ENCODE measurements at regions not wholly inside any gene's neighbourhood (a gene's known extent, or its start where the extent isn't known, plus 50 kb on each side); places are given as distances from the start of the nearest gene placed in this dataset.

- no peak for DNase-seq (ENCODE audit: extremely low read depth in 1 of 11, low read depth in 9 of 11, low spot score in 4 of 11)
Observed at GRCh38 chr2:52135235-52135634, 1103.3 kb upstream of the NRXN1 start.

DNA sequence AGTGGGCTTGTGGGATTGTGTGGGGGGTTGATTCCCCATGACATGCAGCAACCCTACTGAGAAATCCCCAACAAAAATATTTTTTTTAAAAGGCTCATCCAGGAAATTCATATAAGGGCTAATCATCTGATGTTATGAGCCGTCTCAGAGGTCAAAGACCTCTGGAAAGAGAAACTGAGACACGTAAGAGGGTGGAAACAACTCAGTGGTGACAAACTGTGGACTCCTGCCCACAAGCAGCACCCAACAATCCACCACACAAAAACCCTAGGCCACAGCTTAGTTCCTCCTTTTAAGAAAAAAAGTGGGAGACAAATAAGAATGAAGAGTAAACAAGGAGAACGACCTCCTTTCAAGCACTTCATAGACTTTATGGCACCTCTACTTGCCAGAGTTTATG is 1096.1 kb upstream of the NRXN1 start:
- DNase-seq (ENCODE audit: extremely low read depth in 1 of 11, low read depth in 9 of 11, low spot score in 4 of 11) = no peak

DNA sequence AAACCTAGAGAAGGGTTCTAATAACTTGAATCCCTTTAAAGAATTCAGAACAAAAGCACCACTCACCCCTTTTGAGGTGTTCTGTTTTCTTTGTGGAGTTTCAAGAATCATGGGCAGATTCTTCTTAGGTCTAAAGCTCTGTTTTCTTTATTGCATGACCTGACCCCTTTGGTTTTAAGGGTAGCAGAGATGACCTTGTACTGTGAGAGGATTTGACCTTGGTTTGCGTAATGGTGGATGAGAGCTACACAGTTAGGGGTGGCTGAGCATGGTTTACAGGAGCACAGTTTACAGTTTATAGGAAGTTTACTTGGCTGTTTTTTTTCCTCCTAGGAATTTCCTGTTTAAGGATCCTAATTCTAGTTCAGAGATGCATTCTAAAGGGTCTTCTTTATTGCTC is 1095.6 kb upstream of the NRXN1 start:
- DNase-seq (ENCODE audit: extremely low read depth in 1 of 11, low read depth in 9 of 11, low spot score in 4 of 11) = no peak

DNA sequence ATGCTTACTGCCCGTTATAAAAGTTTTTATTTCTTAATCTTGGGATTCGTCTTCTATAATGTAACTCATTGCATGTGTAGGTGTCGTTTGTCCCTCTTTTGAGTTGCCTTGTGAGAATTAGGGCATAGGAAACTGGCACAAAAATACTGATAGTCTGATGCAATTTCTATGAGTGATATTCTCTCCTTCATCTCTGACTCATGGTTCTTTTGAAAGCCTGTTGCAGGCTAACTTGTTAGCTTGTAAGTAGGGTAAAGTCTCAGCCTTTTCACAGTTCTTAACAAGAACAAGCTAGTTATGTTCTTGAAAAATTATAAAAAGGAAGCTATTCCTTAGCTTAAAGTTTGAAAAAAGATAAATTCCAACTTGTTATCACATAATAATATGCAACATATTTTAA is 1085.4 kb upstream of the NRXN1 start:
- DNase-seq (ENCODE audit: extremely low read depth in 1 of 11, low read depth in 9 of 11, low spot score in 4 of 11) = no peak

GRCh38 chr2:52115750-52116149 is 1083.8 kb upstream of the NRXN1 start:
- no peak for DNase-seq (ENCODE audit: extremely low read depth in 1 of 11, low read depth in 9 of 11, low spot score in 4 of 11)

GRCh38 chr2:52113338-52113737 is 1081.4 kb upstream of the NRXN1 start:
- no peak for DNase-seq (ENCODE audit: extremely low read depth in 1 of 11, low read depth in 9 of 11, low spot score in 4 of 11)

GRCh38 chr2:52112141-52112540 is 1080.2 kb upstream of the NRXN1 start:
- DNase-seq (ENCODE audit: extremely low read depth in 1 of 11, low read depth in 9 of 11, low spot score in 4 of 11) = no peak

DNA sequence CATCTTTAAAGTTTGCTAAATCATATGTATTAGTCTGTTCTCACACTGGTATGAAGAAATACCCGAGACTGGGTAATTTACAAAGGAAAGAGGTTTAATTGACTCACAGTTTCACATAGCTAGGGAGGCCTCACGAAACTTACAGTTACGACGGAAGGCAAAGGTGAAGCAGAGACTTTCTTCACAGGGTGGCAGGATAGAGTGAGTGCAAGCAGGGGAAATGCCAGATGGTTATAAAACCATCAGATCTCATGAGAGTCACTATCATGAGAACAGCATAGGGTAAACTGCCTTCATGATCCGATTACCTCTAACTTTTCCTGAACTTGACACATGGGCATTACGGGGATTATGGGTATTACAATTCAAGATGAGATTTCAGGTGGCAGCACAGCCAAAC is 1075.2 kb upstream of the NRXN1 start:
- DNase-seq (ENCODE audit: extremely low read depth in 1 of 11, low read depth in 9 of 11, low spot score in 4 of 11) = no peak

- DNase-seq (ENCODE audit: extremely low read depth in 1 of 11, low read depth in 9 of 11, low spot score in 4 of 11) = no peak
Observed at GRCh38 chr2:52097071-52097470, 1065.1 kb upstream of the NRXN1 start.

GRCh38 chr2:52084759-52085158 is 1052.8 kb upstream of the NRXN1 start:
- no peak for DNase-seq (ENCODE audit: extremely low read depth in 1 of 11, low read depth in 9 of 11, low spot score in 4 of 11)

- DNase-seq (ENCODE audit: extremely low read depth in 1 of 11, low read depth in 9 of 11, low spot score in 4 of 11) = no peak
Observed at GRCh38 chr2:52083214-52083613, 1051.3 kb upstream of the NRXN1 start.

DNA sequence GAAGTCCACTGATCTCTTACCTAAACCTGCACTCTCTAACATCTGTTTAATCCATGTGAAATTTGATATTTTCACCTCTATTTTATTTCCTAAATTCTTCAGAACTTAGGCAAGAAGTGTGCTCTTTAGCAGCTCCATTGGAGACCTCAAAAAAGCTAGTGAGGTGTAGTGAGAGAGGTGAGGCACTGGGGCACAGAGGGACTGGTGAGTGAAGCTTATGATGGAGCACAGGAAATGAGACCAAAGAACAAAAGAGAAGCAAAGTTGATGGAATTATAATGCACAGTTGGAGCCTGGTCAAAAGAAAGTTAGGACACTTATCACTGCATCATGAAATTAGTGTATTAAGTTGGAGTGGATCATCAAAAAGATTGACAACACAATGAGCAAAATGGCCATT is 1050.7 kb upstream of the NRXN1 start:
- DNase-seq (ENCODE audit: extremely low read depth in 1 of 11, low read depth in 9 of 11, low spot score in 4 of 11) = no peak

GRCh38 chr2:52079602-52080001 is 1047.7 kb upstream of the NRXN1 start:
- DNase-seq (ENCODE audit: extremely low read depth in 1 of 11, low read depth in 9 of 11, low spot score in 4 of 11) = no peak

- no peak for DNase-seq (ENCODE audit: extremely low read depth in 1 of 11, low read depth in 9 of 11, low spot score in 4 of 11)
Observed at GRCh38 chr2:52077159-52077558, 1045.2 kb upstream of the NRXN1 start.

GRCh38 chr2:52074130-52074719 is 1042.3 kb upstream of the NRXN1 start:
- peak in 2 of 11 donors; percentile 4 for DNase-seq (ENCODE audit: extremely low read depth in 1 of 11, low read depth in 9 of 11, low spot score in 4 of 11)

- no peak for DNase-seq (ENCODE audit: extremely low read depth in 1 of 11, low read depth in 9 of 11, low spot score in 4 of 11)
Observed at GRCh38 chr2:52072949-52073348, 1041.0 kb upstream of the NRXN1 start.

DNA sequence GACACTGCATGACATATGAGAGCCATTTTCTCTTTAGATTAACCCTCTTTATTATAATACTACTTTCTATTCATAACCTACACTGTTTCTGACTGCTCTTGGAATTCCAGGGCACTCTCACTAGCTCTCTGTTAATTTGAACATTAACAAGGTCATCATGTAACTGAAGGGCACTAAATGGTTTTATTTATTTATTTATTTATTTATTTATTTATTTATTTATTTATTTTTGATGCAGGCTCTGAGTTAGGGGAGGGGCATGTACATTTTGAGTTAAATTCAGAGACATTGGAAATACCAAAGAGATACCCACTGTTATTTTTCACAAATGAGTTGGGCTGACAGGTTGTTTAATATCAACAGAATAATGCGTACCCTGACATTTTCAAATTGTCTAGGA is 1038.7 kb upstream of the NRXN1 start:
- DNase-seq (ENCODE audit: extremely low read depth in 1 of 11, low read depth in 9 of 11, low spot score in 4 of 11) = no peak

- no peak for DNase-seq (ENCODE audit: extremely low read depth in 1 of 11, low read depth in 9 of 11, low spot score in 4 of 11)
Observed at GRCh38 chr2:52064234-52064633, 1032.3 kb upstream of the NRXN1 start.

- no peak for DNase-seq (ENCODE audit: extremely low read depth in 1 of 11, low read depth in 9 of 11, low spot score in 4 of 11)
Observed at GRCh38 chr2:52054824-52055223, 1022.9 kb upstream of the NRXN1 start.

- DNase-seq (ENCODE audit: extremely low read depth in 1 of 11, low read depth in 9 of 11, low spot score in 4 of 11) = no peak
Observed at GRCh38 chr2:52036853-52037252, 1004.9 kb upstream of the NRXN1 start.

- no peak for DNase-seq (ENCODE audit: extremely low read depth in 1 of 11, low read depth in 9 of 11, low spot score in 4 of 11)
Observed at GRCh38 chr2:52036024-52036423, 1004.1 kb upstream of the NRXN1 start.

DNA sequence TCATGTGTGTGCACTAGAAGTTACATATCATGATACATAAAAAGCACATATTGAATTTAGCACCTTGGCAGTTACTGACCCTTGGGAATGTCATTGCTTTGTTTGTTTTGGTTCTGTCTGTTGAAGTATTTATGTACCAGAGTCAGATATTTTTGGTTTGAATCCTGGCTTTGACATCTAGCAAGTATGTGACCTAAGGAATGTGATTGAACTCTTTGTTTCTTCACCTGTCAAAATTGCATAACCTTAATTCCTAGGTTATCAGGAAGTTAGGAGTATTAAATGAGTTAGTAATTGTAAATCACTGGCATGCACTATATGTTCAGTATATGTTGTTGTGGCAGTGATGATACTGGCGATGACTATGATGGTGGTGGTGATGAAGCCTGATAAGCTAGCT is 1003.5 kb upstream of the NRXN1 start:
- no peak for DNase-seq (ENCODE audit: extremely low read depth in 1 of 11, low read depth in 9 of 11, low spot score in 4 of 11)

Measured in renal cortex interstitium (tissue), 11 donors.